ENCODE measurements at regions not wholly inside any gene's neighbourhood (a gene's known extent, or its start where the extent isn't known, plus 50 kb on each side); places are given as distances from the start of the nearest gene placed in this dataset.

- Histone ChIP-seq H3K9ac (ENCODE audit: insufficient read depth in 1 of 2, low read depth in 2 of 2, low read length in 2 of 2) (no peak overlapping the region), H3K4me1 (replicated peaks in 1 of 2; ENCODE audit: control insufficient read depth in 2 of 2, insufficient read depth in 2 of 2, low read length in 2 of 2) (peaks cover 0 to 17% of the 10 kb centered on the region in 2 experiments; a peak in 3 of 5 replicates), H3K36me3 (ENCODE audit: control insufficient read depth, insufficient read depth, low read length) (no peaks in the 10 kb centered on the region), H3K4me2 (ENCODE audit: insufficient read depth, low read length) (no peak overlapping the region), H3K9me1 (ENCODE audit: control insufficient read depth, insufficient read depth, low read length) (no peaks in the 10 kb centered on the region), H3K9me3 (replicated peaks; ENCODE audit: control insufficient read depth, insufficient read depth, low read depth, low read length) (no peaks in the 10 kb centered on the region), H4K20me1 (replicated peaks; ENCODE audit: control insufficient read depth, insufficient read depth, low read length) (no peaks in the 10 kb centered on the region), H3K79me2 (ENCODE audit: control insufficient read depth, insufficient read depth, low read length) (no peaks in the 10 kb centered on the region), H2AFZ (ENCODE audit: low read depth, low read length) (no peak overlapping the region), H3K27ac (ENCODE audit: extremely low read depth, low read depth, low read length) (no peak overlapping the region), H3K27me3 (ENCODE audit: control insufficient read depth in 2 of 2, insufficient read depth in 2 of 2, low read length in 2 of 2) (peaks cover 0 to 5% of the 10 kb centered on the region in 2 experiments; a peak in 1 of 5 replicates), H3K4me3 (no peak overlapping the region)
- in situ Hi-C loops (cut with MboI), result no loop called here
- 0 out of 2 replicates have a peak, but pooled peaks have one; percentile 7 for TF ChIP-seq ZNF584 (CRISPR knock-in tag; IDR thresholded peaks at IDR 0.05; ENCODE audit: low read depth)
- no peak for TF ChIP-seq ZNF79 (CRISPR knock-in tag; IDR thresholded peaks at IDR 0.05; ENCODE audit: low read depth)
- intact Hi-C loops (cut with micrococcal nuclease), result no loop called here
- ATAC-seq, result no peak
- no peak for DNase-seq (ENCODE audit: extremely low read depth in 1 of 4, low spot score in 3 of 4)
- no peak for FAIRE-seq
- BruUV-seq (replicated peaks), result no TSS peak
- POLR2A ChIA-PET, result no interaction called here
- 8% methylated on average over 1 of the region's 1 CpG for WGBS (ENCODE audit: insufficient coverage, low coverage, missing lambda C conversion rate)
- CTCF ChIA-PET (ENCODE audit: low intra/inter-chr PET ratio), result no interaction called here
Observed at GRCh38 chr5:5372511-5372910, 50.0 kb upstream of the ICE1 start.
